ENCODE measurements at regions not wholly inside any gene's neighbourhood (a gene's known extent, or its start where the extent isn't known, plus 50 kb on each side); places are given as distances from the start of the nearest gene placed in this dataset.

- DNase-seq (ENCODE audit: extremely low read depth, low read depth), result no peak
- TF ChIP-seq CTCF (IDR thresholded peaks at IDR 0.05; ENCODE audit: low read depth, low read length, missing control alignments), result no peak
- no peak overlapping the region for H3K4me3 ChIP-seq (replicated peaks; ENCODE audit: low read depth, low read length)
Measured at GRCh38 chr3:187464682-187465081, 96.5 kb downstream of the RTP4 start.

DNA sequence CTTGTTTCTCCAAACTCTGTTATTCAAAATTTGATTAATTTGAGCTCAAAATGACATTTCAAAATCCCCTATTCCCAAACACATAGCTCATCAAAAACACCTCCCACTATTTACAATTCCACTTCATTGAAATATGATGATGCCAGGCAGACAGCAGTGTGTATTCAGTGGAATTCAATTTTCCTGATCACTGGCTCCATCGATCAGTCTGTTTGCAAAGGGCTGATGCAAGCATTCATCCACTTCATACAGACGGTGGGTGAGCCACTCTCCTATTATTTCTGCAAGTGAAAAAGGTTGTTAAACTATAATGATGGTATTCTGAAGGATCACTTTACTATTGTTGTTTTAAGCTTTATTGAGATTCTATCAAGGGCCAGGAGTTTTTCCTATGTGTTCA is 90.7 kb downstream of the RTP4 start:
- DNase-seq (ENCODE audit: extremely low read depth, low read depth), result no peak
- H3K4me3 ChIP-seq (replicated peaks; ENCODE audit: low read depth, low read length), result no peak overlapping the region

GRCh38 chr3:187458383-187458782 is 90.2 kb downstream of the RTP4 start:
- no peak for TF ChIP-seq CTCF (IDR thresholded peaks at IDR 0.05; ENCODE audit: low read depth, low read length, missing control alignments)
- no peak for DNase-seq (ENCODE audit: extremely low read depth, low read depth)
- no peak overlapping the region for H3K4me3 ChIP-seq (replicated peaks; ENCODE audit: low read depth, low read length)

More for the DNA sequence above, 90.7 kb downstream of the RTP4 start:
- TF ChIP-seq CTCF (IDR thresholded peaks at IDR 0.05; ENCODE audit: low read depth, low read length, missing control alignments), result no peak

DNA sequence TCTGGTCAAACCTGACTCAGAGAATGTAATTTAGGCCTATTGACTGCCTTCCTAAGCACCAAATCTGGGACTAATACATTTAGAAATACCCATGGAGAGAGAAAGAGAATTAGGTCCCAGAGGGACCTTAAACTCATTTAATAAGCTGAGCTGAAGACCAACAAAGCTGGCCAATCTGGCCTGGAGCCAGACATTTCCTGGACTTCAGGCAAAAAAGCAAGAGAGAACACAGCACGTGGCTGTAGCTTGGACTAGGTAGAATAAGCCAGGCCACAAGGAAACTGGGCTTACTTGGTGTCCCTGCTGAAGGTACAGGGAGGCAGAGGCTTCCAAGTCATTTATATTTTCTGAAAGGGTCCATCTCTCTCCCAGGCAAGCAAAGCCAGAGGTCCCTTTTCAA is 88.1 kb downstream of the RTP4 start:
- TF ChIP-seq CTCF (IDR thresholded peaks at IDR 0.05; ENCODE audit: low read depth, low read length, missing control alignments), result no peak
- DNase-seq (ENCODE audit: extremely low read depth, low read depth), result no peak

DNA sequence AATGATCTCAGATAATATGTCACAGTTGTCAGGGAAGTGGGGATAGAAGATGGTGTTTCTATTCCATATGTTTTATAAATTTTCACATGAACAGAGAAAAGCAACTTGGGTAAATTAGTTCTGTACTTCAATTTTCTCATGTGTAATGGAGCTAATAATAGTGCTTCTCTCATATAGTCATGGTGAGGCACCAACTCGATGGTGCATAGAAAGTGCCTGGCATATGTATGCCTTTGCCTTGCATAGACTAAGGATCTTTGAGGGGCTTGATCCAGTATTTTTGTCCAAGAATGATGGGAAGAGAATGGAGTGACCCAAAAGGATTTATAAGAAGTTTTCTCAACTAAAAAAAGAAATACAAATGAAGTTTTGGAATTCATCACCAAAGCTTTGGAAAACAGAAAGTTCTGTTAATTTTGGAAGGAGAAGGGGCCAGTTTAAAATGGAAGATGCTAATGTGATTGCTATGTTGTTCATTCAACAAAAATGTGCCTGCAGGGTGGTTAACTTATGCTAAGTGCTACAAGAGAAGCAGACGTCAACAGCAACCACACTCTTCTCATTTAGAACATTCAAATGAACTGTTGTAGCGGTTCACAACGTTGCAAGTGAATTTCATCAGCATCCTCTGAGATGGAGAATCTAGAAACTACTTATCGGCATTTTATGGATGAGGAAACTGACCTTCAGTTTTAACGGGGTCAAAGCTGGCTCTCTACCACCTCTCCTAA is 86.1 kb downstream of the RTP4 start:
- DNase-seq (ENCODE audit: extremely low read depth, low read depth), result no peak
- TF ChIP-seq CTCF (IDR thresholded peaks at IDR 0.05; ENCODE audit: low read depth, low read length, missing control alignments), result no peak
- no peak overlapping the region for H3K4me3 ChIP-seq (replicated peaks; ENCODE audit: low read depth, low read length)

More for the DNA sequence above, 88.1 kb downstream of the RTP4 start:
- H3K4me3 ChIP-seq (replicated peaks; ENCODE audit: low read depth, low read length), result no peak overlapping the region

GRCh38 chr3:187450431-187451190 is 82.4 kb downstream of the RTP4 start:
- H3K4me3 ChIP-seq (replicated peaks; ENCODE audit: low read depth, low read length), result no peak overlapping the region
- no peak for DNase-seq (ENCODE audit: extremely low read depth, low read depth)
- TF ChIP-seq CTCF (IDR thresholded peaks at IDR 0.05; ENCODE audit: low read depth, low read length, missing control alignments), result no peak

All from HFF-Myc (cell line).